ENCODE measurements at regions not wholly inside any gene's neighbourhood (a gene's known extent, or its start where the extent isn't known, plus 50 kb on each side); places are given as distances from the start of the nearest gene placed in this dataset.

DNA sequence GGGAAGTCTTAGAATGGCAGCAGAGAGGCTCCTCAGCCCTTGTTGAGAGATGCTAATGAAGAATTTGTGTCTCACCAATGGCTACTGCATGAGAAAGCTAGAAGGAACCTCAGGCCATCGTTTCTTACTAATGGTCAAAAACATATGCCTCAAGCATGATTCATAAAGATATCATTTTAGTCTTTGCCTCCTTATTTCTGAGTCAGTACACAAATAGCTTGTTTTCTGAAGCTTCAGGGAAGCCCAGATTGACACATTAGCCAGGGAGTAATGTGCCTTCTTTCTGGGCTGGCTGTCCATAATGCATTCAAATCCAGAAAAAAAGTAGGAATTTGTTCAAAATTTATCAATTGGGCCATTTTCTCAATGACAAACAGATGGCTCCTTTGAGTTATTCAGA is 169.4 kb upstream of the ZBED5 start:
- TF ChIP-seq, protein P1, sequence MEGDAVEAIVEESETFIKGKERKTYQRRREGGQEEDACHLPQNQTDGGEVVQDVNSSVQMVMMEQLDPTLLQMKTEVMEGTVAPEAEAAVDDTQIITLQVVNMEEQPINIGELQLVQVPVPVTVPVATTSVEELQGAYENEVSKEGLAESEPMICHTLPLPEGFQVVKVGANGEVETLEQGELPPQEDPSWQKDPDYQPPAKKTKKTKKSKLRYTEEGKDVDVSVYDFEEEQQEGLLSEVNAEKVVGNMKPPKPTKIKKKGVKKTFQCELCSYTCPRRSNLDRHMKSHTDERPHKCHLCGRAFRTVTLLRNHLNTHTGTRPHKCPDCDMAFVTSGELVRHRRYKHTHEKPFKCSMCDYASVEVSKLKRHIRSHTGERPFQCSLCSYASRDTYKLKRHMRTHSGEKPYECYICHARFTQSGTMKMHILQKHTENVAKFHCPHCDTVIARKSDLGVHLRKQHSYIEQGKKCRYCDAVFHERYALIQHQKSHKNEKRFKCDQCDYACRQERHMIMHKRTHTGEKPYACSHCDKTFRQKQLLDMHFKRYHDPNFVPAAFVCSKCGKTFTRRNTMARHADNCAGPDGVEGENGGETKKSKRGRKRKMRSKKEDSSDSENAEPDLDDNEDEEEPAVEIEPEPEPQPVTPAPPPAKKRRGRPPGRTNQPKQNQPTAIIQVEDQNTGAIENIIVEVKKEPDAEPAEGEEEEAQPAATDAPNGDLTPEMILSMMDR (IDR thresholded peaks at IDR 0.05), result no peak
- no peak for TF ChIP-seq POLR2A (IDR thresholded peaks at IDR 0.05)
